H1 (cell line): ENCODE measurements at regions not wholly inside any gene's neighbourhood (a gene's known extent, or its start where the extent isn't known, plus 50 kb on each side); places are given as distances from the start of the nearest gene placed in this dataset.

Source experiments
- CTCF ChIA-PET: fragments of 300-600 bp; sonication (Branson Sonifier 250); formaldehyde crosslinking; loops from one replicate; lab custom pipeline; 2021; ENCODE audit not compliant: partially characterized antibody; lab: Charles Lee
- POLR2A ChIA-PET: fragments of 300-600 bp; sonication (Branson Sonifier 250); formaldehyde crosslinking; loops from one replicate; lab custom pipeline; 2021; ENCODE audit warnings: inconsistent platforms; ENCODE audit not compliant: partially characterized antibody; lab: Charles Lee
- DNase-seq, 2 experiments: peaks; one replicate each; pipeline versions ENCODE4 v3.0.0 to v3.0.0-alpha.2; 2010 to 2022; ENCODE audit warnings: low spot score in 2 of 2, low read depth in 1 of 2, mixed read lengths in 1 of 2
- FAIRE-seq: peaks from 2 replicates; lab custom pipeline; 2011; peaks lifted over from hg19 to GRCh38; lab: Jason Lieb, UNC
- H2AFZ ChIP-seq: 2 replicates; pipeline ENCODE4 v1.8.1; 2012; ENCODE audit warnings: low read length, inconsistent platforms
- H2AK5ac ChIP-seq: 2 replicates; pipeline ENCODE4 v1.6.1; 2013; ENCODE audit warnings: low read depth, low read length
- H2BK120ac ChIP-seq: replicated peaks from 2 replicates; pipeline ENCODE3; 2013; ENCODE audit warnings: low read depth, low read length, inconsistent platforms
- H2BK12ac ChIP-seq: 2 replicates; pipeline ENCODE4 v1.6.1; 2013; ENCODE audit warnings: low read depth, low read length
- H2BK15ac ChIP-seq: 2 replicates; pipeline ENCODE4 v1.6.1; 2013; ENCODE audit warnings: low read length
- H2BK20ac ChIP-seq: 2 replicates; pipeline ENCODE4 v1.6.1; 2013; ENCODE audit warnings: low read length
- H2BK5ac ChIP-seq: 2 replicates; pipeline ENCODE4 v1.6.1; 2013; ENCODE audit warnings: low read depth, low read length
- H3K14ac ChIP-seq: 2 replicates; pipeline ENCODE4 v1.6.1; 2013; ENCODE audit warnings: inconsistent platforms; ENCODE audit not compliant: insufficient read length
- H3K18ac ChIP-seq: 2 replicates; pipeline ENCODE4 v1.6.1; 2013; ENCODE audit warnings: low read length; ENCODE audit errors: extremely low read depth
- H3K23ac ChIP-seq: 2 replicates; pipeline ENCODE4 v1.6.1; 2013; ENCODE audit warnings: inconsistent platforms; ENCODE audit not compliant: insufficient read length
- H3K23me2 ChIP-seq: 2 replicates; pipeline ENCODE4 v1.6.1; 2013; ENCODE audit warnings: low read depth, low read length
- H3K27ac ChIP-seq: 2 replicates; pipeline ENCODE4 v1.6.1; 2011; ENCODE audit warnings: low read depth, low read length, inconsistent platforms
- H3K27me3 ChIP-seq, 4 experiments: replicated peaks in 1 of 4; 1 replicate in 1 of 4; 2 replicates in 3 of 4; pipeline versions ENCODE4 v1.6.1 to v1.8.1; 2011 to 2013; ENCODE audit warnings: low read length in 3 of 4, mild to moderate bottlenecking in 3 of 4, inconsistent platforms in 2 of 4, mixed read lengths in 2 of 4, moderate library complexity in 1 of 4; ENCODE audit not compliant: control insufficient read depth in 3 of 4, insufficient read depth in 3 of 4; ENCODE audit errors: extremely low read depth in 1 of 4
- H3K36me3 ChIP-seq, 4 experiments: 2 replicates each; pipeline versions ENCODE4 v1.6.1 to v1.8.1; 2011 to 2013; ENCODE audit warnings: mild to moderate bottlenecking in 4 of 4, low read length in 3 of 4, moderate library complexity in 2 of 4, control low read depth in 1 of 4, inconsistent platforms in 1 of 4; ENCODE audit not compliant: insufficient read depth in 4 of 4, control insufficient read depth in 2 of 4
- H3K4ac ChIP-seq: replicated peaks from 2 replicates; pipeline ENCODE3; 2013; ENCODE audit warnings: low read length, low read depth, mixed read lengths, inconsistent platforms; ENCODE audit not compliant: insufficient read length
- H3K4me1 ChIP-seq, 4 experiments: replicated peaks in 1 of 4; 1 replicate in 1 of 4; 2 replicates in 3 of 4; pipeline versions ENCODE4 v1.6.1 to v1.8.1; 2011 to 2013; ENCODE audit warnings: low read length in 3 of 4, inconsistent platforms in 2 of 4, mixed read lengths in 1 of 4; ENCODE audit not compliant: insufficient read depth in 4 of 4, control insufficient read depth in 3 of 4
- H3K4me2 ChIP-seq, 2 experiments: 2 replicates each; pipeline versions ENCODE4 v1.6.1 to v1.8.1; 2011 to 2013; ENCODE audit warnings: low read depth in 2 of 2, low read length in 2 of 2, control low read depth in 1 of 2, inconsistent platforms in 1 of 2, mild to moderate bottlenecking in 1 of 2; ENCODE audit not compliant: insufficient read depth in 1 of 2
- H3K4me3 ChIP-seq, 4 experiments: fragments of 200-600, 300-600 bp in 1 of 4; sonication (generic), shearing (Covaris generic), sonication (Bioruptor Twin) in 1 of 4; 2 replicates each; pipeline versions ENCODE4 v1.5.1 to v1.8.1; 2011 to 2016; ENCODE audit warnings: low read length in 4 of 4, low read depth in 3 of 4, control low read depth in 2 of 4, inconsistent platforms in 2 of 4, mild to moderate bottlenecking in 2 of 4, mixed read lengths in 1 of 4, moderate library complexity in 1 of 4; ENCODE audit not compliant: insufficient read depth in 2 of 4; ENCODE audit errors: extremely low read depth in 1 of 4
- H3K56ac ChIP-seq: replicated peaks from 2 replicates; pipeline ENCODE3; 2013; ENCODE audit warnings: low read depth, mild to moderate bottlenecking, mixed read lengths, low read length, inconsistent platforms; ENCODE audit not compliant: insufficient read length
- H3K79me1 ChIP-seq: 2 replicates; pipeline ENCODE4 v1.6.1; 2013; ENCODE audit warnings: low read depth, low read length, control low read depth
- H3K79me2 ChIP-seq, 2 experiments: 2 replicates each; pipeline versions ENCODE4 v1.6.1 to v1.8.1; 2012 to 2013; ENCODE audit warnings: low read length in 2 of 2, mild to moderate bottlenecking in 2 of 2, inconsistent platforms in 1 of 2; ENCODE audit not compliant: insufficient read depth in 2 of 2, control insufficient read depth in 1 of 2
- H3K9ac ChIP-seq, 4 experiments: replicated peaks in 1 of 4; 1 replicate in 1 of 4; 2 replicates in 3 of 4; pipeline versions ENCODE4 v1.6.1 to v1.8.1; 2011 to 2013; ENCODE audit warnings: low read depth in 3 of 4, low read length in 3 of 4, control low read depth in 2 of 4, mild to moderate bottlenecking in 2 of 4, moderate library complexity in 2 of 4, inconsistent platforms in 1 of 4; ENCODE audit errors: extremely low read depth in 1 of 4
- H3K9me3 ChIP-seq, 2 experiments: 2 replicates each; pipeline versions ENCODE4 v1.6.1 to v1.8.1; 2012 to 2013; ENCODE audit warnings: mild to moderate bottlenecking in 2 of 2, moderate library complexity in 2 of 2, control low read depth in 1 of 2, inconsistent platforms in 1 of 2, low read depth in 1 of 2, low read length in 1 of 2, mixed read lengths in 1 of 2; ENCODE audit not compliant: insufficient read depth in 2 of 2
- H4K20me1 ChIP-seq, 2 experiments: replicated peaks in 1 of 2; 2 replicates each; pipeline versions ENCODE3 to v1.8.1; 2011 to 2013; ENCODE audit warnings: inconsistent platforms in 2 of 2, low read length in 2 of 2, mild to moderate bottlenecking in 1 of 2; ENCODE audit not compliant: insufficient read depth in 2 of 2, control insufficient read depth in 1 of 2
- H4K5ac ChIP-seq: 2 replicates; pipeline ENCODE4 v1.6.1; 2013; ENCODE audit warnings: low read length, low read depth, mixed read lengths, inconsistent platforms; ENCODE audit not compliant: insufficient read length
- H4K8ac ChIP-seq: 2 replicates; pipeline ENCODE4 v1.8.0; 2013; ENCODE audit warnings: mild to moderate bottlenecking, moderate library complexity, low read length, inconsistent platforms; ENCODE audit not compliant: insufficient read depth; ENCODE audit errors: extremely low read depth
- H4K91ac ChIP-seq: replicated peaks from 2 replicates; pipeline ENCODE3; 2013; ENCODE audit warnings: low read length, mixed read lengths, inconsistent platforms; ENCODE audit not compliant: insufficient read length
- ASH2L ChIP-seq: fragments of 200-600, 300-600 bp; sonication (generic); IDR thresholded peaks from one replicate; pipeline ENCODE4 v1.7.1; 2017; ENCODE audit warnings: low read length
- CHD1 ChIP-seq: IDR thresholded peaks from 2 replicates; pipeline ENCODE4 v1.6.1; 2012; ENCODE audit warnings: low read depth, low read length, improper control_type of control experiment
- EP300 ChIP-seq, 2 experiments: IDR thresholded peaks; 1 replicate in 1 of 2; 2 replicates in 1 of 2; pipeline ENCODE4 v1.6.1; 2011 to 2012; ENCODE audit warnings: low read depth in 2 of 2, low read length in 2 of 2, mild to moderate bottlenecking in 2 of 2, borderline replicate concordance in 1 of 2, inconsistent platforms in 1 of 2, moderate library complexity in 1 of 2
- GABPA ChIP-seq: IDR thresholded peaks from 2 replicates; pipeline ENCODE4 v1.6.1; 2011; ENCODE audit warnings: mild to moderate bottlenecking, low read length, moderate library complexity, borderline replicate concordance; ENCODE audit not compliant: insufficient read depth
- GTF2F1 ChIP-seq: IDR thresholded peaks from 2 replicates; pipeline ENCODE4 v1.6.1; 2012; ENCODE audit warnings: low read depth, low read length, improper control_type of control experiment, borderline replicate concordance
- HDAC2 ChIP-seq, 2 experiments: fragments of 300-600 bp in 1 of 2; sonication (generic) in 1 of 2; IDR thresholded peaks; 2 replicates each; pipeline ENCODE4 v1.6.1; 2011 to 2012; ENCODE audit warnings: low read depth in 2 of 2, low read length in 2 of 2, mild to moderate bottlenecking in 2 of 2, moderate library complexity in 2 of 2, borderline replicate concordance in 1 of 2, inconsistent platforms in 1 of 2
- MAX ChIP-seq: IDR thresholded peaks from 2 replicates; pipeline ENCODE4 v1.6.1; 2012; ENCODE audit warnings: inconsistent platforms
- POLR2A ChIP-seq, 2 experiments: IDR thresholded peaks; 1 replicate in 1 of 2; 2 replicates in 1 of 2; pipeline ENCODE4 v1.6.1; 2011; ENCODE audit warnings: low read depth in 2 of 2, low read length in 2 of 2, mild to moderate bottlenecking in 2 of 2; ENCODE audit errors: control extremely low read depth in 1 of 2
- POU5F1 ChIP-seq: IDR thresholded peaks from 2 replicates; pipeline ENCODE4 v1.6.1; 2011; ENCODE audit warnings: low read depth, mild to moderate bottlenecking, low read length, moderate library complexity
- RNF2 ChIP-seq: fragments of 200-900, 300-1000 bp; sonication (generic); IDR thresholded peaks from 2 replicates; pipeline ENCODE4 v1.7.1; 2016; ENCODE audit warnings: borderline replicate concordance, low read depth, mild to moderate bottlenecking, antibody characterized with exemption, low read length; ENCODE audit not compliant: poor library complexity, severe bottlenecking; ENCODE audit errors: missing control alignments
- SAP30 ChIP-seq: fragments of 300-600 bp; sonication (generic); IDR thresholded peaks from 2 replicates; pipeline ENCODE4 v1.7.1; 2012; ENCODE audit warnings: low read length, moderate library complexity, mild to moderate bottlenecking, inconsistent platforms; ENCODE audit not compliant: insufficient read depth, insufficient replicate concordance
- SIN3A ChIP-seq, 2 experiments: IDR thresholded peaks in 1 of 2; conservative IDR thresholded peaks in 1 of 2; 2 replicates each; pipeline ENCODE4 v1.6.1; 2011 to 2012; ENCODE audit warnings: low read length in 2 of 2, improper control_type of control experiment in 1 of 2, low read depth in 1 of 2, mild to moderate bottlenecking in 1 of 2
- SP1 ChIP-seq: IDR thresholded peaks from 2 replicates; pipeline ENCODE4 v1.6.1; 2011; ENCODE audit warnings: low read depth, low read length
- SRF ChIP-seq: IDR thresholded peaks from 2 replicates; pipeline ENCODE4 v1.6.1; 2011; ENCODE audit warnings: mild to moderate bottlenecking, low read depth, low read length, moderate library complexity
- WGBS, 2 experiments: shearing (Covaris generic) in 1 of 2; methylation state at CpG; one replicate each; pipeline versions ENCODE4 v1.1.6 to v1.1.7; 2013 to 2015; ENCODE audit warnings: low lambda C conversion rate in 2 of 2, mixed read lengths in 2 of 2, inconsistent platforms in 1 of 2, low coverage in 1 of 2, missing lambda C conversion rate in 1 of 2; ENCODE audit not compliant: insufficient replicate concordance in 2 of 2, insufficient coverage in 1 of 2, insufficient read length in 1 of 2; ENCODE audit errors: extremely low coverage in 1 of 2, missing lambda C conversion rate in 1 of 2; 5-methylcytosine and 5-hydroxymethylcytosine counted together

GRCh38 chr9:13437866-13438265 is 158.4 kb upstream of the MPDZ start:
- no peaks in the 10 kb centered on the region for H4K20me1 ChIP-seq

More at GRCh38 chr9:13437866-13438265, 158.4 kb upstream of the MPDZ start:
- no peak overlapping the region for H2AFZ ChIP-seq
- H3K4me3 ChIP-seq, result no peak overlapping the region
- H3K4me2 ChIP-seq, result no peak overlapping the region
- H3K23ac ChIP-seq, result no peak overlapping the region
- H3K79me1 ChIP-seq, result no peaks in the 10 kb centered on the region
- H2BK20ac ChIP-seq, result no peak overlapping the region
- no peak overlapping the region for H4K8ac ChIP-seq
- H4K91ac ChIP-seq, result no peak overlapping the region
- H3K27me3 ChIP-seq, result no peaks in the 10 kb centered on the region
- H3K27ac ChIP-seq, result no peak overlapping the region
- H3K9me3 ChIP-seq, result no peaks in the 10 kb centered on the region
- no peak overlapping the region for H4K5ac ChIP-seq
- POLR2A ChIA-PET, result no interaction called here
- H2BK5ac ChIP-seq, result no peak overlapping the region
- no peak overlapping the region for H2BK12ac ChIP-seq
- H3K56ac ChIP-seq, result no peak overlapping the region
- no peak overlapping the region for H2BK120ac ChIP-seq
- H3K9ac ChIP-seq, result no peak overlapping the region
- no peaks in the 10 kb centered on the region for H3K23me2 ChIP-seq
- no peak for DNase-seq
- H3K18ac ChIP-seq, result no peak overlapping the region
- no peak for FAIRE-seq
- TF ChIP-seq SAP30 (no peak), SP1 (no peak), RNF2 (no peak), GABPA (no peak), SRF (no peak), EP300 (IDR thresholded peaks at IDR 0.05; ENCODE audit: borderline replicate concordance in 1 of 2, low read depth in 2 of 2, low read length in 2 of 2) (no peak), SIN3A (conservative IDR thresholded peaks at IDR 0.05 in 1 of 2, IDR thresholded peaks at IDR 0.05 in 1 of 2; ENCODE audit: low read depth in 1 of 2, low read length in 2 of 2) (no peak), CHD1 (no peak), POLR2A (IDR thresholded peaks at IDR 0.05; ENCODE audit: control extremely low read depth in 1 of 2, low read depth in 2 of 2, low read length in 2 of 2) (no peak), MAX (no peak), POU5F1 (no peak), ASH2L (no peak), GTF2F1 (no peak), HDAC2 (IDR thresholded peaks at IDR 0.05; ENCODE audit: borderline replicate concordance in 1 of 2, low read depth in 2 of 2, low read length in 2 of 2) (no peak)
- no peak overlapping the region for H3K14ac ChIP-seq
- H2BK15ac ChIP-seq, result no peak overlapping the region
- no peaks in the 10 kb centered on the region for H3K79me2 ChIP-seq
- H2AK5ac ChIP-seq, result no peak overlapping the region
- H3K36me3 ChIP-seq, result no peaks in the 10 kb centered on the region
- no peak overlapping the region for H3K4ac ChIP-seq
- 78% methylated on average over 1 of the region's 1 CpG; no CpG with 5 or more reads in 1 of the 2 experiments for WGBS, 2 experiments
- no peaks in the 10 kb centered on the region for H3K4me1 ChIP-seq
- CTCF ChIA-PET, result interaction anchor here (0.9 to 1.4 kb wide), 3 partner anchors 9 to 915 kb away, joined by 3 to 9 read pairs (median 4); no protein-coding TSS in a partner anchor
